Tibial nerve (tissue), 3 donors: ENCODE measurements at regions not wholly inside any gene's neighbourhood (a gene's known extent, or its start where the extent isn't known, plus 50 kb on each side); places are given as distances from the start of the nearest gene placed in this dataset.

Experiments used
- CTCF ChIP-seq, 5 experiments: fragments of 200-600 bp in 3 of 5; fragments of 450-650 bp in 2 of 5; sonication (generic) in 3 of 5; IDR thresholded peaks; one replicate each; pipeline ENCODE4 v1.5.1; 2016 to 2019; ENCODE audit warnings: antibody characterized with exemption in 5 of 5, mild to moderate bottlenecking in 3 of 5, moderate library complexity in 2 of 5
- POLR2A ChIP-seq, 2 donors: fragments of 450-650 bp; IDR thresholded peaks; one replicate each; pipeline ENCODE4 v1.6.1; 2017; ENCODE audit warnings: antibody characterized with exemption in 2 of 2, mild to moderate bottlenecking in 2 of 2, moderate library complexity in 2 of 2

- TF ChIP-seq POLR2A (IDR thresholded peaks at IDR 0.05) (no peak), CTCF (IDR thresholded peaks at IDR 0.05) (no peak)
Measured at GRCh38 chr11:38972220-38972619, 2374.2 kb upstream of the RAG2 start.
